Nephron (organoid): ENCODE measurements at regions not wholly inside any gene's neighbourhood (a gene's known extent, or its start where the extent isn't known, plus 50 kb on each side); places are given as distances from the start of the nearest gene placed in this dataset.

Experiments
- H3K27ac Mint-ChIP-seq, 3 experiments: 2 replicates each; pipeline ENCODE4 v1.8.0; 2020; ENCODE audit warnings: mixed read lengths in 3 of 3, mild to moderate bottlenecking in 2 of 3, moderate library complexity in 1 of 3
- H3K27me3 Mint-ChIP-seq: 2 replicates; pipeline ENCODE4 v1.8.0; 2021; ENCODE audit warnings: low read depth, mild to moderate bottlenecking, moderate library complexity, mixed read lengths
- H3K36me3 Mint-ChIP-seq: 2 replicates; pipeline ENCODE4 v1.8.0; 2020; ENCODE audit warnings: low read depth, mixed read lengths
- H3K4me1 Mint-ChIP-seq: 2 replicates; pipeline ENCODE4 v1.8.0; 2020; ENCODE audit warnings: mixed read lengths
- H3K4me3 Mint-ChIP-seq, 3 experiments: 2 replicates each; pipeline ENCODE4 v1.8.0; 2020; ENCODE audit warnings: mild to moderate bottlenecking in 3 of 3, mixed read lengths in 3 of 3, moderate library complexity in 2 of 3
- H3K9me3 Mint-ChIP-seq: 2 replicates; pipeline ENCODE4 v1.8.0; 2020; ENCODE audit warnings: mixed read lengths
- CTCF ChIP-seq, 3 experiments: fragments of 200-600 bp; sonication (generic); IDR thresholded peaks; one replicate each; pipeline ENCODE4 v1.5.0; 2021; ENCODE audit warnings: antibody characterized with exemption in 3 of 3; ENCODE audit not compliant: unreplicated experiment in 3 of 3

GRCh38 chr2:224284134-224284946, 117.6 kb downstream of the FAM124B start:
- no peaks in the 10 kb centered on the region for H3K27me3 Mint-ChIP-seq
- H3K36me3 Mint-ChIP-seq, result no peaks in the 10 kb centered on the region
- H3K9me3 Mint-ChIP-seq, result no peaks in the 10 kb centered on the region
- TF ChIP-seq CTCF (IDR thresholded peaks at IDR 0.05; ENCODE audit: unreplicated experiment in 3 of 3), result peak; percentile 78 to 93 (median 79)
- H3K4me3 Mint-ChIP-seq, result no peak overlapping the region
- peak overlapping the region in 2 of 3 experiments; percentile 42 to 58 for H3K27ac Mint-ChIP-seq
- H3K4me1 Mint-ChIP-seq, result peaks cover 28% of the 10 kb centered on the region

DNA sequence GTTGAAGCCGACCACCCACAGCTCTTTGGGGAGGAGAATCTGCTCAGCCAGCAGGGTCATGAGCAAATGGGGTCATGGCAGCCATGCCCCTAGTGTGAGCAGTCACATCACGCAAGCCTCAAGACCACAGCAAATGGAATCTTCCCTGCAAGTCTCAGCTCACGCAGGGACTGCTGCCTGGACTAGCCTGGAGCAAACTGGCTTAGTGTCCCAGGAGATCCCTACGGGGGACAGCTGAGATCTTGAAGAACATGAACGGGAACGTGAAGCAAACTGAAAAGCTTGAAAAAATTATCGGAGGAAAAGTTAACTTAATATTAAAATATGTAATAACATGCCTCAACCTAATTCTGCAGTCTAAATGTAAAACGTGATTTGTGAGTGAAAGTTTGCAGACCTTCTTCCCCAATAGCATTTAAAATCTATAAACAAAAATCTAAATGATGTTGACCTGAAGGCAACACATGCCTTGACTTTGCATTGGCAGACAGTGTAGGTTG, 118.4 kb downstream of the FAM124B start:
- Mint-ChIP-seq H3K9me3 (no peaks in the 10 kb centered on the region), H3K27ac (no peak overlapping the region), H3K36me3 (no peaks in the 10 kb centered on the region), H3K4me3 (no peak overlapping the region), H3K4me1 (peaks cover 28% of the 10 kb centered on the region), H3K27me3 (no peaks in the 10 kb centered on the region)
- no peak for TF ChIP-seq CTCF (IDR thresholded peaks at IDR 0.05; ENCODE audit: unreplicated experiment in 3 of 3)

DNA sequence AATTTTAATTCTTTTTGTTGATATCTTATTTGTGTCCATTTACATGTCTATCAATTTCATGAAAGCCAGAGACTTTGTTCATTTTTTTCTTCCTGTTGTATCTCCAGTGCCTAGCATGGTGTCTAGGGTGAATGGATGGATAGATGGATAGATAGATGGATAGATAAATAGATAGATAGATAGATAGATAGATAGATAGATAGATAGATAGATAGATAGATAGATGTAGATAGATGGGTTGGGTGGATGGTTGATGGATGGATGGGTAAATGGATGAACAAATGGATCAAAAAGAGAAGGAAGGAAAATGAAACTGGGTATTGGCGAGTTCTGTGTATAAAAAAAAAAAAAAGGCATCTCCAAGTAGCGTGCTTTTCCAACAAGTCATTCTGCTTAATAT, 120.5 kb downstream of the FAM124B start:
- Mint-ChIP-seq H3K27ac (no peak overlapping the region), H3K27me3 (no peaks in the 10 kb centered on the region), H3K9me3 (no peaks in the 10 kb centered on the region), H3K36me3 (no peaks in the 10 kb centered on the region), H3K4me1 (peaks cover 16% of the 10 kb centered on the region), H3K4me3 (no peak overlapping the region)
- TF ChIP-seq CTCF (IDR thresholded peaks at IDR 0.05; ENCODE audit: unreplicated experiment in 3 of 3), result no peak

- Mint-ChIP-seq H3K36me3 (no peaks in the 10 kb centered on the region), H3K27me3 (no peaks in the 10 kb centered on the region), H3K27ac (no peak overlapping the region), H3K4me3 (no peak overlapping the region), H3K9me3 (no peaks in the 10 kb centered on the region), H3K4me1 (peaks cover 11% of the 10 kb centered on the region)
- TF ChIP-seq CTCF (IDR thresholded peaks at IDR 0.05; ENCODE audit: unreplicated experiment in 3 of 3), result no peak
Observed at GRCh38 chr2:224278531-224278930, 123.4 kb downstream of the FAM124B start.

- Mint-ChIP-seq H3K4me1 (peaks cover 18% of the 10 kb centered on the region), H3K4me3 (no peak overlapping the region), H3K27ac (no peak overlapping the region), H3K27me3 (no peaks in the 10 kb centered on the region), H3K36me3 (no peaks in the 10 kb centered on the region), H3K9me3 (no peaks in the 10 kb centered on the region)
- TF ChIP-seq CTCF (IDR thresholded peaks at IDR 0.05; ENCODE audit: unreplicated experiment in 3 of 3), result no peak
Observed at GRCh38 chr2:224276251-224276650, 125.7 kb downstream of the FAM124B start.
